ENCODE measurements at regions not wholly inside any gene's neighbourhood (a gene's known extent, or its start where the extent isn't known, plus 50 kb on each side); places are given as distances from the start of the nearest gene placed in this dataset.

DNA sequence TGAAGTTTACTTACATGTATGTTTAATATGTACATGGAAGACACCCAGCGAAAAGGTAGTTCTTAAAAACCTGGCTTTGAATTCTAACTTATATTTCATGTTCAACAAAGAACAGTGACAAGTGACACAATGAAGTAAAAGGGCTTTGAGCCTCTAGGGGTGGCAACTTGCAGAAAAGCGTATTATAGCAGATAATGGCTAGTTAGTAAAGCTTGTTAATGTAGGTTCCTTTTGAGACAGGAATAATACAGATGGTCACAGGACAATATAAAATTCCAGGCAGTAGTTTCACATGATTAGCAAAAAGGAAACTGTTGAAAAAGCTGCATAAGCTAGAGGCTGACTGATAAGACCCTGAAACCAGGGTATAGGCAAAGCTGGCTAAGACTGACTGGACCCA is 132.4 kb upstream of the FTMT start:
- DNase-seq (ENCODE audit: low spot score): no peak
- no peak overlapping the region for H3K9ac ChIP-seq
- no peaks in the 10 kb centered on the region for H3K4me1 Mint-ChIP-seq
- H3K4me2 ChIP-seq: no peak overlapping the region
- H3K4me3 ChIP-seq: no peak overlapping the region
- no peaks in the 10 kb centered on the region for H3K4me1 ChIP-seq
- H3K27ac Mint-ChIP-seq: no peak overlapping the region
- H3K9me3 ChIP-seq (ENCODE audit: low read depth): no peaks in the 10 kb centered on the region
- no peak overlapping the region for H2AFZ ChIP-seq (replicated peaks)
- H3K36me3 Mint-ChIP-seq: no peaks in the 10 kb centered on the region
- H3K27me3 Mint-ChIP-seq (ENCODE audit: insufficient read depth, low read depth): no peaks in the 10 kb centered on the region
- no peak for TF ChIP-seq EZH2phosphoT487 (IDR thresholded peaks at IDR 0.05)
- no peak for TF ChIP-seq EZH2 (IDR thresholded peaks at IDR 0.05)
- TF ChIP-seq, protein P1, sequence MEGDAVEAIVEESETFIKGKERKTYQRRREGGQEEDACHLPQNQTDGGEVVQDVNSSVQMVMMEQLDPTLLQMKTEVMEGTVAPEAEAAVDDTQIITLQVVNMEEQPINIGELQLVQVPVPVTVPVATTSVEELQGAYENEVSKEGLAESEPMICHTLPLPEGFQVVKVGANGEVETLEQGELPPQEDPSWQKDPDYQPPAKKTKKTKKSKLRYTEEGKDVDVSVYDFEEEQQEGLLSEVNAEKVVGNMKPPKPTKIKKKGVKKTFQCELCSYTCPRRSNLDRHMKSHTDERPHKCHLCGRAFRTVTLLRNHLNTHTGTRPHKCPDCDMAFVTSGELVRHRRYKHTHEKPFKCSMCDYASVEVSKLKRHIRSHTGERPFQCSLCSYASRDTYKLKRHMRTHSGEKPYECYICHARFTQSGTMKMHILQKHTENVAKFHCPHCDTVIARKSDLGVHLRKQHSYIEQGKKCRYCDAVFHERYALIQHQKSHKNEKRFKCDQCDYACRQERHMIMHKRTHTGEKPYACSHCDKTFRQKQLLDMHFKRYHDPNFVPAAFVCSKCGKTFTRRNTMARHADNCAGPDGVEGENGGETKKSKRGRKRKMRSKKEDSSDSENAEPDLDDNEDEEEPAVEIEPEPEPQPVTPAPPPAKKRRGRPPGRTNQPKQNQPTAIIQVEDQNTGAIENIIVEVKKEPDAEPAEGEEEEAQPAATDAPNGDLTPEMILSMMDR (IDR thresholded peaks at IDR 0.05): no peak
- no peak overlapping the region for H3K27ac ChIP-seq
- H4K20me1 ChIP-seq (ENCODE audit: low read depth): no peaks in the 10 kb centered on the region
- H3K9me3 Mint-ChIP-seq: no peaks in the 10 kb centered on the region
- H3K4me3 Mint-ChIP-seq: no peak overlapping the region
- no peaks in the 10 kb centered on the region for H3K27me3 ChIP-seq
- no peaks in the 10 kb centered on the region for H3K79me2 ChIP-seq (ENCODE audit: low read depth)
- H3F3A ChIP-seq (ENCODE audit: low read depth): no peaks in the 10 kb centered on the region
- no peaks in the 10 kb centered on the region for H3K36me3 ChIP-seq

DNA sequence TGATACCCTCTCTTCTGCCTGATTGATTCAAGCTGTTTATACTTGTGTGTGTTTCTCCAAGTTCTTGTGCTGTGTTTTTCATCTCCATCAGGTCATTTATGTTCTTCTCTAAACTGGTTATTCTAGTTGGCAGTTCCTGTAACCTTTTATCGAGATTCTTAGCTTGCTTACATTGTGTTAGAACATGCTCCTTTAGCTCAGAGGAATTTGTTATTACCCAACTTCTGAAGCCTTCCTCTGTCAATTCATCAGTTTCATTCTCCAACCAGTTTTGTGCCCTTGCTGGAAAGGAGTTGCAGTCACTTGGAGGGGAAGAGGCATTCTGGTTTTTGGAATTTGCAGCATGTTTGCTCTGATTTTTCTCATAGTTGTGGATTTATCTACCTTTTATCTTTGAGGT is 126.2 kb upstream of the FTMT start:
- Histone ChIP-seq H3K9ac (no peak overlapping the region), H3K36me3 (no peaks in the 10 kb centered on the region), H3K4me1 (no peaks in the 10 kb centered on the region), H3K4me2 (no peak overlapping the region), H3K9me3 (ENCODE audit: low read depth) (no peaks in the 10 kb centered on the region), H3K79me2 (ENCODE audit: low read depth) (no peaks in the 10 kb centered on the region), H3K27me3 (no peaks in the 10 kb centered on the region), H3K4me3 (no peak overlapping the region), H2AFZ (replicated peaks) (no peak overlapping the region), H4K20me1 (ENCODE audit: low read depth) (no peaks in the 10 kb centered on the region), H3K27ac (no peak overlapping the region), H3F3A (ENCODE audit: low read depth) (no peaks in the 10 kb centered on the region)
- no peaks in the 10 kb centered on the region for H3K36me3 Mint-ChIP-seq
- no peaks in the 10 kb centered on the region for H3K9me3 Mint-ChIP-seq
- no peak for DNase-seq (ENCODE audit: low spot score)
- no peaks in the 10 kb centered on the region for H3K27me3 Mint-ChIP-seq (ENCODE audit: insufficient read depth, low read depth)
- peaks cover 3% of the 10 kb centered on the region for H3K4me1 Mint-ChIP-seq
- no peak overlapping the region for H3K27ac Mint-ChIP-seq
- no peak overlapping the region for H3K4me3 Mint-ChIP-seq
- no peak for TF ChIP-seq EZH2 (IDR thresholded peaks at IDR 0.05)
- TF ChIP-seq EZH2phosphoT487 (IDR thresholded peaks at IDR 0.05): no peak
- TF ChIP-seq, protein P1 (IDR thresholded peaks at IDR 0.05): no peak

DNA sequence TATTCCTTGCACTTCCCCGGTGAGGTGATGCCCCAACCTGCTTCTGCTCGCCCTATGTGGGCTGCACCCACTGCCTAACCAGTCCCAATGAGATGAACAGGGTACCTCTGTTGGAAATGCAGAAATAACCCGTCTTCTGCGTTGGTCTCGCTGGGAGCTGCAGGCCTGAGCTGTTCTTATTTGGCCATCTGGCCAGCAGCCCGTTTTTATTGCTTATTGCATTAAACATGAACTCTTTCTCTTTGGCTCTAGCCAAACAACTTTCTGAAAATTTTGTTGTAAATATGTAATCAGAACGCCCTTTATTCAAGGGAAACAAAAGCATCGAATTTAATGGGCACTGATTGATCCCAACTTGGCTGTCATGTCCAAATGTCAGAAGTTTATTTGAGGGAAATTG is 124.7 kb upstream of the FTMT start:
- Mint-ChIP-seq H3K27me3 (ENCODE audit: insufficient read depth, low read depth) (no peaks in the 10 kb centered on the region), H3K9me3 (no peaks in the 10 kb centered on the region), H3K4me1 (peaks cover 3% of the 10 kb centered on the region), H3K27ac (no peak overlapping the region), H3K36me3 (no peaks in the 10 kb centered on the region), H3K4me3 (no peak overlapping the region)
- TF ChIP-seq EZH2phosphoT487 (IDR thresholded peaks at IDR 0.05) (no peak), EZH2 (IDR thresholded peaks at IDR 0.05) (no peak)
- TF ChIP-seq, protein P1 (IDR thresholded peaks at IDR 0.05): no peak
- Histone ChIP-seq H3K27me3 (no peaks in the 10 kb centered on the region), H3K4me1 (no peaks in the 10 kb centered on the region), H3K9me3 (ENCODE audit: low read depth) (no peaks in the 10 kb centered on the region), H3K79me2 (ENCODE audit: low read depth) (no peaks in the 10 kb centered on the region), H3K4me3 (no peak overlapping the region), H4K20me1 (ENCODE audit: low read depth) (no peaks in the 10 kb centered on the region), H3K4me2 (no peak overlapping the region), H3K36me3 (no peaks in the 10 kb centered on the region), H3K27ac (no peak overlapping the region), H2AFZ (replicated peaks) (no peak overlapping the region), H3K9ac (no peak overlapping the region), H3F3A (ENCODE audit: low read depth) (no peaks in the 10 kb centered on the region)
- no peak for DNase-seq (ENCODE audit: low spot score)

DNA sequence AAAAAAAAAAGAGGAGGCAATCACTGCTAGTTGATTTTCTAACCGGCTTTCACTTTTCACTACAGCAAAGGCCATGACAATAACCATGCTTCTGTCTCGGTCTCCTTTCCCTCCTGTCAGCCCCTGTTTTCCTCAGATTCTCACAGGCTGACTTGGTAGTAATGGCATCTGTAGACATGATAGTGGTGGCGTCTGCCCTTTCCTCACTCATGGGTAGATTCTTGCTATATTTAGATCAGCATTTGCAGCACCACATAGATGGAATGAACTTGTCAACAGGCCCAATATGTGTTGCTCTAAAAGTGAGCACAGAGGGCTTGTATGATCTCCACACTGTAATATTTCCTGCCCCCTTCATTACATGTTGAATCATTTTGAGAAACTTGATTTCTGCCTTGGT is 120.3 kb upstream of the FTMT start:
- H3K4me1 ChIP-seq: no peaks in the 10 kb centered on the region
- Mint-ChIP-seq H3K4me3 (no peak overlapping the region), H3K4me1 (no peaks in the 10 kb centered on the region), H3K36me3 (no peaks in the 10 kb centered on the region), H3K27me3 (ENCODE audit: insufficient read depth, low read depth) (no peaks in the 10 kb centered on the region), H3K9me3 (no peaks in the 10 kb centered on the region), H3K27ac (no peak overlapping the region)
- H3K79me2 ChIP-seq (ENCODE audit: low read depth): no peaks in the 10 kb centered on the region
- TF ChIP-seq, protein P1 (IDR thresholded peaks at IDR 0.05): no peak
- no peak overlapping the region for H3K4me3 ChIP-seq
- no peak overlapping the region for H3K4me2 ChIP-seq
- no peaks in the 10 kb centered on the region for H3K27me3 ChIP-seq
- no peak overlapping the region for H2AFZ ChIP-seq (replicated peaks)
- no peak overlapping the region for H3K27ac ChIP-seq
- H3K9ac ChIP-seq: no peak overlapping the region
- DNase-seq (ENCODE audit: low spot score): no peak
- no peaks in the 10 kb centered on the region for H4K20me1 ChIP-seq (ENCODE audit: low read depth)
- H3K36me3 ChIP-seq: no peaks in the 10 kb centered on the region
- H3F3A ChIP-seq (ENCODE audit: low read depth): no peaks in the 10 kb centered on the region
- H3K9me3 ChIP-seq (ENCODE audit: low read depth): no peaks in the 10 kb centered on the region

Data from neural progenitor cell (in vitro differentiated cells).